ENCODE measurements at regions not wholly inside any gene's neighbourhood (a gene's known extent, or its start where the extent isn't known, plus 50 kb on each side); places are given as distances from the start of the nearest gene placed in this dataset.
"Not testable (repeated sequence)": the region's sequence is repeated elsewhere in the genome, so short reads cannot be mapped to it uniquely, and the experiment has no call there.

DNA sequence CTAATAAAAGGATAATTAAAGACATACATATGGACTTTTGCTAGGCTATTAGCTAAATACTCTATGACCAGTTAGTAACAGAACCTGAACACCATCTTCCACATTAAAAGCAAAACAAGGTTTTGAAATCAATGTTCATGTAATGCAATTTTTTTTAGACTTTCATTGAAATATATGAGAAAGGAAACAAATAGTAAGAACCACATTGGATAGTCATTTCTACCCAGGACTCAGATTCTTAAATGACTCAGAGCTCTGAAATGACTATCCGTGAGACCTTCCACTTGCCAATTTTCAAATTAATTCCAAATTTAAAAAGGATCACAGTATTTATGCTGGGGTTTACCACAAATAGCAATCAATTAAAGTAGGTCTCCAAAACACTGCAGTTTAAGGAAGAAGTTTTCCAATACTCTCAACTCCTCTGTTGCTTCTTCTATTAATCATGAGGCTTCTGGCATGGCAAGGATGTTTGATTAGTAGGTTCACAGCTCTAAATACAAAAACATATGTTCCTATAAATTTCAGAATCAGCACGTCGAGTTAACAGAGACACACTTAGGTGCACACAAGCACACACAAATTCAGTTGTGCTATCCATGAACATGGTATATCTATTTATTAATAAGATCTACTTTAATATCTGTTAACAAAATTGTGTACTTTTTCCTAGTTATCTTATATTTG lies 841.0 kb downstream of the RNF144A start:
- 95% methylated on average over 3 of the region's 3 CpGs for WGBS
- no peak for DNase-seq (ENCODE audit: extremely low spot score)
- Histone ChIP-seq H3K4me3 (ENCODE audit: low read depth, low read length) (no peak overlapping the region), H3K36me3 (ENCODE audit: insufficient read depth) (no peaks in the 10 kb centered on the region), H3K27ac (ENCODE audit: low read depth) (no peak overlapping the region), H3K4me1 (ENCODE audit: insufficient read depth) (no peaks in the 10 kb centered on the region)

GRCh38 chr2:7759898-7760297 lies 842.7 kb downstream of the RNF144A start:
- no peaks in the 10 kb centered on the region for H3K4me1 ChIP-seq (ENCODE audit: insufficient read depth)
- 86% methylated on average over 3 of the region's 3 CpGs for WGBS

DNA sequence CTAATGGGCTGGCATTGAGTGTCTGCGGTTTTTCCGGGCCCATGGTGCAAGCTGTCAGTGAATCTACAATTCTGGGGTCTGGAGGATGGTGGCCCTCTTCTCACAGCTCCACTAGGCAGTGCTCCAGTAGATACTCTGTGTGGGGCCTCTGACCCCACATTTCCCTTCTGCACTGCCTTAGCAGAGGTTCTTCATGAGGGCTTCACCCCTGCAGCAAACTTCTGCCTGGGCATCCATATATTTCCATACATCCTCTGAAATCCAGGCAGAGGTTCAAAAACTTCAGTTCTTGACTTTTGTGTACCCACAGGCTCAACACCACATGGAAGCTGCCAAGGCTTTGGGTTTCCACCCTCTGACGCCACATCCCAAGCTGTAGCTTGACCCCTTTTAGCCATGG lies 846.2 kb downstream of the RNF144A start:
- not testable (repeated sequence) for H3K4me3 ChIP-seq (ENCODE audit: low read depth, low read length); H3K4me1 ChIP-seq (ENCODE audit: insufficient read depth); H3K27ac ChIP-seq (ENCODE audit: low read depth); H3K36me3 ChIP-seq (ENCODE audit: insufficient read depth); DNase-seq (ENCODE audit: extremely low spot score)
- WGBS: 97% methylated on average over 3 of the region's 3 CpGs

More at GRCh38 chr2:7759898-7760297, 842.7 kb downstream of the RNF144A start:
- Histone ChIP-seq H3K4me3 (ENCODE audit: low read depth, low read length) (no peak overlapping the region), H3K27ac (ENCODE audit: low read depth) (no peak overlapping the region), H3K36me3 (ENCODE audit: insufficient read depth) (no peaks in the 10 kb centered on the region)
- no peak for DNase-seq (ENCODE audit: extremely low spot score)

- Histone ChIP-seq H3K36me3 (ENCODE audit: insufficient read depth) (no peaks in the 10 kb centered on the region), H3K27ac (ENCODE audit: low read depth) (no peak overlapping the region), H3K4me3 (ENCODE audit: low read depth, low read length) (no peak overlapping the region), H3K4me1 (ENCODE audit: insufficient read depth) (no peaks in the 10 kb centered on the region)
- 78% methylated on average over 1 of the region's 1 CpG for WGBS
- DNase-seq (ENCODE audit: extremely low spot score): no peak
These were observed 848.0 kb downstream of the RNF144A start for GRCh38 chr2:7765236-7765635.

DNA sequence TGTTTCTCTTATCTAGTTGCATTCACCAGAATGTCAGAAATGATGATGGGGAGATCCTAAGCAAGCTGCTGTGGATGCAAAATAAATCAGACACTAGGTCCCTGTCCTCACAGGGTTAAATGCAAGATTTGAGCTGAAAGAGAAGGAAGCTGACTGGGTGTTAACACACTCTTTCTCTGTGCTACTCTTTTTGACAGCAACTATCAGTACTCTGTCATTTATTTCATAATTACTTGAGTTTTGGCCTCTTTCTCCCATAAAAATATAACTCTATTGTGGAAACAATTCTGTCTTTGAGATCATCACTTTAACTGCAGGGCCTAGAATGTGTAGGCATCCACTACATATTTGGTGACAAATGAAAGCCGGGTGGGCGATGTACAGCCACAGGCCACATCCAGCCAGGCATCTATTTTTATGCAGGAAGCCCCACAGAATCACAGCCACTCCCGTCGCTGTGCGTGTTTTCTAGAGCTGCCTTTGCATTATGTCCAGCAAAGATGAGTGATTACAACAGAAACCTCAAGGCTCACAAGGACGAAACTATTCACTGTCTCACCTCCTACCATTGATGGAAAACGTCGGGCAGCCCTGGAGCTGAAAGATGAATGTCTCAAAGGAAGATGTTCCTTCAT lies 849.0 kb downstream of the RNF144A start:
- no peaks in the 10 kb centered on the region for H3K4me1 ChIP-seq (ENCODE audit: insufficient read depth)
- no peak overlapping the region for H3K4me3 ChIP-seq (ENCODE audit: low read depth, low read length)
- no peaks in the 10 kb centered on the region for H3K36me3 ChIP-seq (ENCODE audit: insufficient read depth)
- WGBS: 68% methylated on average over 8 of the region's 8 CpGs
- no peak for DNase-seq (ENCODE audit: extremely low spot score)
- no peak overlapping the region for H3K27ac ChIP-seq (ENCODE audit: low read depth)

GRCh38 chr2:7766978-7767565 lies 849.9 kb downstream of the RNF144A start:
- 76% methylated on average over 26 of the region's 26 CpGs for WGBS
- DNase-seq (ENCODE audit: extremely low spot score): no peak
- Histone ChIP-seq H3K36me3 (ENCODE audit: insufficient read depth) (no peaks in the 10 kb centered on the region), H3K27ac (ENCODE audit: low read depth) (no peak overlapping the region), H3K4me3 (ENCODE audit: low read depth, low read length) (no peak overlapping the region), H3K4me1 (ENCODE audit: insufficient read depth) (no peaks in the 10 kb centered on the region)

DNA sequence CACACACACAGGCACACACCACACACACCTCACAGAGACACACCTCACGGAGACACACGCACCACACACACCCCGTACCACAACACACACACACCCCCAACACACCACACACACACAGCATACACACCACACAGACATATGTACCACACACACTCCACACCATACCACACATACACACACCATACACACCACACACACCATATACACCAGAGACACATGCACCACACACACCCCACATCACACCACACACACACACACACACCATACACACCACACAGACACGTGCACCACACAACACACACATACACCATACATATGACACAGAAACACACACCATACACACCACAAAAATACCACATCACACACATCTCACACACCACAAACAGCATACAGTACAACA lies 850.7 kb downstream of the RNF144A start:
- Histone ChIP-seq H3K4me1 (ENCODE audit: insufficient read depth) (no peaks in the 10 kb centered on the region), H3K4me3 (ENCODE audit: low read depth, low read length) (no peak overlapping the region), H3K27ac (ENCODE audit: low read depth) (no peak overlapping the region), H3K36me3 (ENCODE audit: insufficient read depth) (no peaks in the 10 kb centered on the region)
- no peak for DNase-seq (ENCODE audit: extremely low spot score)
- WGBS: 96% methylated on average over 4 of the region's 4 CpGs

GRCh38 chr2:7771781-7772180 lies 854.6 kb downstream of the RNF144A start:
- Histone ChIP-seq H3K27ac (ENCODE audit: low read depth) (no peak overlapping the region), H3K4me1 (ENCODE audit: insufficient read depth) (no peaks in the 10 kb centered on the region), H3K36me3 (ENCODE audit: insufficient read depth) (no peaks in the 10 kb centered on the region), H3K4me3 (ENCODE audit: low read depth, low read length) (no peak overlapping the region)
- WGBS: 93% methylated on average over 5 of the region's 5 CpGs
- DNase-seq (ENCODE audit: extremely low spot score): no peak

DNA sequence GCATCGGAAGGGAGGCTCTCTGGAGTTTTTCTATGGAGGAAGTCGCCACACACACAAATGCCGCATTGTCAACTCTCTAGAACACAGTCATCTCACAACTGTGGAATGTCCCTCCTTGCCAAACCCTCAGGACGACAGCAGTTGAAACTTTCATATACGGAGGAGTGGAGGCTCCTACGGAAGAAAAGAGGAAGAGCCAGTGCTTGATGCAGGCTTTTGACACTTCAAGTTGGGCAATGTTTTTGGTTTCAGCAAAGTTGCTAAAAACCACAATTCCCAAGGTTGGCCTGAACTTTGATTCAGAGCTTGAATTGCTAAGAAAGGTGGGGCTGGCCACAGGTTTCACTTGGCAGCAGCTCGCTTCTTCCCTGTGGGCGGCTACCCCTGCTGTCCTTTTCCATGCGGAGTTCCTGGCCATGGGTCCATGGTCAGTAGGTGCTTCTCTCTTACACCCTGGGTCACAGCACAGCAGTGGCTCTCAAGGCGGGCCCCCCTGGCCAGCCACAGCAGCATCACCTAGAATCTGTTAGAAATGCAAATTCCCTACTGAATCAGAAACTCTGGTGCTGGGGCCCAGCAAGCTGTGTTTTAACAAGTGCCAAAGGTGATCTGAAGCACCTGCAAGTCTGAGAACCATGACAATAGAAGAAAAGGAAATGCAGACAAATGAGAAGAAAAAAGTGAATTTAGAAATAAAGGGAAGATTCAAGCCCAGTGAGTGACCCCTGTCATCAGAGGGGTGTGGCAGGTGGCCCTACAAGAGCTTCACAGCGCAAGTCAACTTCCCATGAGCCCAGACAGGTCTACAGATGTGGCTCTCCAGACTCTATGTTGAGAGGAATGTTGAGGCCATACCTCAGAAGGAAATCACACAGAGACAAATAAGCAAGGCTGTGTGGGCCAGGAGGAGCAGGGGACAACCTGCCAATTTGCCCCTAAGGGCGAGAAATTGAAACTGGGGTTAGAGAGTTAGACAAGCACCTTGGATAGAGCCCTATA lies 856.4 kb downstream of the RNF144A start:
- Histone ChIP-seq H3K4me1 (ENCODE audit: insufficient read depth) (no peaks in the 10 kb centered on the region), H3K36me3 (ENCODE audit: insufficient read depth) (no peaks in the 10 kb centered on the region), H3K4me3 (ENCODE audit: low read depth, low read length) (no peak overlapping the region), H3K27ac (ENCODE audit: low read depth) (no peak overlapping the region)
- no peak for DNase-seq (ENCODE audit: extremely low spot score)
- 73% methylated on average over 12 of the region's 12 CpGs for WGBS

DNA sequence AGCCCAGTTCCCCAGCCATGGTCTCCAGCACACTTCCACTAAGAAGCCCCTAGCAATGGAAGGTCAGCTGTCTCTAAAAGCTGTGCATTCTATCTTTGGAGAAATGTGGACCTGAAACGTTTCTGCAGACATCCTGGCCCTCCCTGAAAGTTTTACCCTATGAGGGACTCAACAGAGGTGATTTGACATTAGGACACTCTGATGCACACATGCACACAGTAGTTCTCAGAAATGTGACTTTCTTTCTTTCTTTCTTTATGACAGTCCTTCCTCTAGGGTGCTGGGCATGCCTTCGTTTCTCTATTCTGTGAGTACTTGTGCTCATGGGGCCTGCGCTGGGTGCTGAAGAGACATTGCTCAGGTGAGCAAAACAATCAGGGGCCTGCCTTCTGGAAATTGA lies 857.3 kb downstream of the RNF144A start:
- DNase-seq (ENCODE audit: extremely low spot score): no peak
- WGBS: 86% methylated on average over 3 of the region's 3 CpGs
- Histone ChIP-seq H3K4me1 (ENCODE audit: insufficient read depth) (no peaks in the 10 kb centered on the region), H3K36me3 (ENCODE audit: insufficient read depth) (no peaks in the 10 kb centered on the region), H3K27ac (ENCODE audit: low read depth) (no peak overlapping the region), H3K4me3 (ENCODE audit: low read depth, low read length) (no peak overlapping the region)

GRCh38 chr2:7777668-7778067 lies 860.5 kb downstream of the RNF144A start:
- 82% methylated on average over 3 of the region's 3 CpGs for WGBS
- Histone ChIP-seq H3K4me3 (ENCODE audit: low read depth, low read length) (no peak overlapping the region), H3K4me1 (ENCODE audit: insufficient read depth) (no peaks in the 10 kb centered on the region), H3K36me3 (ENCODE audit: insufficient read depth) (no peaks in the 10 kb centered on the region), H3K27ac (ENCODE audit: low read depth) (no peak overlapping the region)
- DNase-seq (ENCODE audit: extremely low spot score): no peak

DNA sequence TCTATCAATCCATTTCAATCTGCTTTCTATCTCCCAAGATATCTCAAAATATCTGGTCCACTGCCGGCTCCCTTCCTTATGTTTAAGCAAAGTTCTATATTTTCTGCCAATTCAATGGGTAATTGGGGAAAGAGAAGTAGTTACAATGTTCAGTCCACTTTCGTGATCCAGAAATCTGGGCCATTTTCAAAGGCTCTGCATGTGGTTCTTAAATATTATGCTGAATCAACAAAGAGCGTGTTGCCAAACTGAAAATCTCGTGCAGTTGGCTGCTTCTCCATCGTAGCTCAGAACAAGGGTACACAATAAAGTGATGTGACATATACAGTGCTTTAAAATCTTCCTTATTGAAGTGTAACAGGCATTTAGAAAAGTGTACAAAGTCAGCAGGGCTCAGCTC lies 863.1 kb downstream of the RNF144A start:
- H3K36me3 ChIP-seq (ENCODE audit: insufficient read depth): no peaks in the 10 kb centered on the region
- H3K4me3 ChIP-seq (ENCODE audit: low read depth, low read length): no peak overlapping the region
- no peaks in the 10 kb centered on the region for H3K4me1 ChIP-seq (ENCODE audit: insufficient read depth)
- DNase-seq (ENCODE audit: extremely low spot score): no peak
- no peak overlapping the region for H3K27ac ChIP-seq (ENCODE audit: low read depth)
- 48% methylated on average over 5 of the region's 5 CpGs for WGBS

GRCh38 chr2:7785700-7786099 lies 868.5 kb downstream of the RNF144A start:
- no peak overlapping the region for H3K4me3 ChIP-seq (ENCODE audit: low read depth, low read length)
- no peak for DNase-seq (ENCODE audit: extremely low spot score)
- H3K36me3 ChIP-seq (ENCODE audit: insufficient read depth): no peaks in the 10 kb centered on the region
- 96% methylated on average over 4 of the region's 4 CpGs for WGBS
- no peak overlapping the region for H3K27ac ChIP-seq (ENCODE audit: low read depth)
- H3K4me1 ChIP-seq (ENCODE audit: insufficient read depth): no peaks in the 10 kb centered on the region
